ENCODE measurements at regions not wholly inside any gene's neighbourhood (a gene's known extent, or its start where the extent isn't known, plus 50 kb on each side); places are given as distances from the start of the nearest gene placed in this dataset.

DNA sequence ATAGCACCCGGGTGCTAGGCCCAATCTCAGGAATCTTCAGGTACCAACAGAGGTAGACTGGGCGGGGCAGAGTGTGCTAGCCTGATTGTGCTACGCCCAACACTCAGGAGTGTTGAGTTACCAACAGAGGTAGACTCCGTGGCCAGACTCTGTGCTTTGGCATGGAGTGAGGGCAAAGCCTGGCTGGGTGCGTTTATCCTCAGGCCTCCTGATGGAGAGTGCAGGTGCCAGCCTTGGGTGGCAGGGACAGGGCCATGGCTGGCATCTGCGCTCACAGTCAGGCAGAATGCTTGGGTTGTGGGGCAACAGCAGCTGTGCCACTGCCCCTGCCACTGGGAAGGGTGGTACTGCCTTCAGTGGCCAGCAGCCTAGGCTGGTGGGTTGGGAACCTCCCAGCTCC, 111.6 kb downstream of the NEUROD6 start:
- TF ChIP-seq, protein P1, sequence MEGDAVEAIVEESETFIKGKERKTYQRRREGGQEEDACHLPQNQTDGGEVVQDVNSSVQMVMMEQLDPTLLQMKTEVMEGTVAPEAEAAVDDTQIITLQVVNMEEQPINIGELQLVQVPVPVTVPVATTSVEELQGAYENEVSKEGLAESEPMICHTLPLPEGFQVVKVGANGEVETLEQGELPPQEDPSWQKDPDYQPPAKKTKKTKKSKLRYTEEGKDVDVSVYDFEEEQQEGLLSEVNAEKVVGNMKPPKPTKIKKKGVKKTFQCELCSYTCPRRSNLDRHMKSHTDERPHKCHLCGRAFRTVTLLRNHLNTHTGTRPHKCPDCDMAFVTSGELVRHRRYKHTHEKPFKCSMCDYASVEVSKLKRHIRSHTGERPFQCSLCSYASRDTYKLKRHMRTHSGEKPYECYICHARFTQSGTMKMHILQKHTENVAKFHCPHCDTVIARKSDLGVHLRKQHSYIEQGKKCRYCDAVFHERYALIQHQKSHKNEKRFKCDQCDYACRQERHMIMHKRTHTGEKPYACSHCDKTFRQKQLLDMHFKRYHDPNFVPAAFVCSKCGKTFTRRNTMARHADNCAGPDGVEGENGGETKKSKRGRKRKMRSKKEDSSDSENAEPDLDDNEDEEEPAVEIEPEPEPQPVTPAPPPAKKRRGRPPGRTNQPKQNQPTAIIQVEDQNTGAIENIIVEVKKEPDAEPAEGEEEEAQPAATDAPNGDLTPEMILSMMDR (IDR thresholded peaks at IDR 0.05): no peak
- TF ChIP-seq POLR2AphosphoS5 (IDR thresholded peaks at IDR 0.05) (no peak), POLR2A (IDR thresholded peaks at IDR 0.05) (no peak)

All from breast epithelium (tissue), 3 donors.